ENCODE measurements at regions not wholly inside any gene's neighbourhood (a gene's known extent, or its start where the extent isn't known, plus 50 kb on each side); places are given as distances from the start of the nearest gene placed in this dataset.
"Not testable (repeated sequence)": the region's sequence is repeated elsewhere in the genome, so short reads cannot be mapped to it uniquely, and the experiment has no call there.

DNA sequence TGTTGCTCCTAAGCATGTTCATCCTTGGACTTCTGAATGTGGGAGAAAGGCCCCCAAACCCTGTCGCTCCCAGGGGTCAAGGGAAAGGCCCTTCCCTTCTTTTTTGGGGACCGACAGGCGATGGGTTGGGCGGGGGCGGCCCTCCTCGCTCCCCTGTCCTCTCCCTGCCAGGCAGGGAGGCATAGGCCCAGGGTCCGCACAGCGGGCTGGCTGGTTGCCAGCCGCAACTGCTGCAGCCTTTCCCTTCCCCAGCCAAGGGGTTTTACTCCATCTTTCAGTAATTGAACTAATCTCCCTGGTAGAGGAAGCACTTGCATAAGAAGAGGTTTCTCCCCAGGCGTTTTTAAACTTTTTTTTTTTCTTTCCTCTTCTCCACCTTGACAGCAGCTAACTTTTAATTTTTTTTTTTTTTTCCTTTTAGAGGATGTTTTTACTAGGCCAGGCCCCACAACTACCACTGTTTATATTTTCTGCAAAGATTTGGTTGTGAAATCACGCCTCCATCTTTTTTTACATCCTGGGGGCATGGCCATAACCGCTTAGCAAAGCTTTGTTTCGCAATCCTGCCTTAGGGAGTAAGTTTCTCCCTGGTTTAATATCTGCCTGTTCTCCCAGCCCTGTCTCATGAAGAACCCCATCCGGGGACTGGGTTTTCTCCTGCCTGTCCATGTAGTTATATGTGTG, 216.9 kb upstream of the ZNF608 start:
- DNase-seq (ENCODE audit: low spot score), result peak; percentile 96

DNA sequence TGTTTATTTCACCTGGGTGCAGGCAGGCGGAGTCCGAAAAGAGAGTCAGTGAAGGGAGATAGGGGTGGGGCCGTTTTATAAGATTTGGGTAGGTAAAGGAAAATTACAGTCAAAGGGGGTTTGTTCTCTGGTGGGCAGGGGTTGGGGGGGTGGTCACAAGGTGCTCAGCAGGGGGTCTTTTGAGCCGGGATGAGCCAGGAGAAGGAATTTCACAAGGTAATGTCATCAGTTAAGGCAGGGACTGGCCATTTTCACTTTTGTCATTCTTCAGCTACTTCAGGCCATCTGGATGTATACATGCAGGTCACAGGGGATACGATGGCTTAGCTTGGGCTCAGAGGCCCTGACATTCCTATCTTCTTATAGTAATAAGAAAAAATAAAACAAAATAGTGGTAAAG, 220.3 kb upstream of the ZNF608 start:
- not testable (repeated sequence) for DNase-seq (ENCODE audit: low spot score)

DNA sequence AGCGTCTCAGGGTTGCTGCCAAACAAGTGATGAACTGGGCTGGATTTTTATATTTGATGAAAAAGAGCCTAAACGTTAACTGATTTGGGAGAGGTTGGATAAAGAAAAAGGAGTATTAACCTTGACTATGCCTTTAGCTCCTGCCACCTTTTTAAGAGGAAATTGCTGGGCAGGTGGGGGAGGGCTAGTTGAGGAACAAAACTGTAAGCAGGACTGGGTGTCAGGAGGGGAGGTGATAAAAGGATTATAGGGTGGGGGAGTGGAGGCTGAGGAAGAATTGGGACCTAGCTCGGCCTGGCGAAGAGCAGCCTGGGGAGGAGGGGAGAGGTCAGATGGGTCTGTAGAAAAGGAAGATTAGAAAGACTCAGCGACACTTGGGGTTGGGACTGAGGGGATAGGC, 223.9 kb upstream of the ZNF608 start:
- DNase-seq (ENCODE audit: low spot score), result not testable (repeated sequence)

DNA sequence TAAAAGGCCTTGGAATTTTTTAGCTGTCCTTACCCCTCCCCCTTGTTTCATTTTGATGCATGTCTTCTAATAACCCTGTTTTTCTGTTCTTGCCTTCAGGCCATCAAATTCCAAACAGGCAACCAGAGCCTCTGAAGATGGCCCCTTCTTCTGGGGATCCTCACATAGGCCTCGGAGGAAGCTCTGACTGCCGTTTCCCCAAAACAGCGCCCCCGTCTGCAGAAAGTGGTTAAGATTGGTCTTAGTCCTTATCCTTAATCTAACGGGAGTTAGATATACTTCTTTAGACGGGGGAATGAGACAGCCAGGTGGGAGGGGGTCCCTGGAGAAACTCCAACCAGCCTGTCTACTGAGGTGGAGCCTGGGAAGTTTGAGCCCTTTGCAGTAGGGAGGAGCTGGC, 226.3 kb upstream of the ZNF608 start:
- no peak for DNase-seq (ENCODE audit: low spot score)

DNA sequence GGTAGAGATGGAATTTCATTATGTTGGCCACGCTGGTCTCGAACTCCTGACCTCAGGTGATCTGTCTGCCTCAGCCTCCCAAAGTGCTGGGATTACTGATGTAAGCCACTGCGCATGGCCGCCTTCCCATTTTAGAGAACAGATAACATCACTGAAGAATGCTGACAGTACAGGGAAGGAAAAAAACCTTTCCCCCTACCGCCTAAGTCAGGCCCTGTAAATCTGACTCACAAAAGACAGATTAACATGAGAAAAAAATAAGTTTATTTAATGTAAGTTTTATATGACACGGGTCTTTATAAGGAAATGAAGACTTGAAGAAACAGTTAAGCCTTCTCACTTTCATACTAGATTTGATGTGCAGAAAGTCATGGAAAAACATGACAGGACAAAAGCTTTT, 227.2 kb upstream of the ZNF608 start:
- no peak for DNase-seq (ENCODE audit: low spot score)

DNA sequence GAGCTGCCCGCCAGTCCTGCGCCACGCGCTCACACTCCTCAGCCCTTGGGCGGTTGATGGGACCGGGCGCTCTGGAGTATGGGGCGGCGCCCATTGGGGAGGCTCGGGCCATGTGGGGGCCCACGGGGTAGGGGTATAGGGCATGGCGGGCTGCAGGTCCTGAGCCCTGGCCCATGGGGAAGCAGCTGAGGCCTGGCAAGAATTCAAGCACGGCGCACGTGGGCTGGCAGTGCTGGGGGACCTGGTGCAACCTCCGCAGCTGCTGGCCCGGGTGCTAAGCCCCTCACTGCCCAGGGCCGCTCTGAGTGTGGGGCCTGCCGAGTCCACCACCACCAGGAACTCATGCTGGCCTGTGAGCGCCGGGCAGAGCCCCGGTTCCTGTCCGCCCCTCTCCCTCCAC, 229.6 kb upstream of the ZNF608 start:
- DNase-seq (ENCODE audit: low spot score), result no peak

DNA sequence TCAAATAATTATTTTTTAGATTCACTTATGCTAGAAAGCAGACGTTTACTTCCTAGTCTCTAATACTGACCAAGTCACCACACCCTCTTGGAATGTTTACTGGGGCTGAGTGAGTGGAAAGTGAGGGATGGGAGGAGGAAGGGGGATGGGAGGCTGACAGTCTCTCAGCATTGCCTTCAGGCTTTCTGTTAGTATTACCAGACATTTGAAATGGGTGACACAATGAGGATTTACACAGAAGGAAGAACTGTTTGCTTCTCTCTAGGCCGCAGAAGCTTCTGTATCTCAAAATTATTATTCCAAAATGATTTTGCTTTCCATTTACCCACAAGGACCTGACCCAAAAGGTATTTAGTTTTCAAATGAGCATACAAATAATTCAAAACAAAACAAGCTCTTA, 232.8 kb upstream of the ZNF608 start:
- peak; percentile 54 for DNase-seq (ENCODE audit: low spot score)

DNA sequence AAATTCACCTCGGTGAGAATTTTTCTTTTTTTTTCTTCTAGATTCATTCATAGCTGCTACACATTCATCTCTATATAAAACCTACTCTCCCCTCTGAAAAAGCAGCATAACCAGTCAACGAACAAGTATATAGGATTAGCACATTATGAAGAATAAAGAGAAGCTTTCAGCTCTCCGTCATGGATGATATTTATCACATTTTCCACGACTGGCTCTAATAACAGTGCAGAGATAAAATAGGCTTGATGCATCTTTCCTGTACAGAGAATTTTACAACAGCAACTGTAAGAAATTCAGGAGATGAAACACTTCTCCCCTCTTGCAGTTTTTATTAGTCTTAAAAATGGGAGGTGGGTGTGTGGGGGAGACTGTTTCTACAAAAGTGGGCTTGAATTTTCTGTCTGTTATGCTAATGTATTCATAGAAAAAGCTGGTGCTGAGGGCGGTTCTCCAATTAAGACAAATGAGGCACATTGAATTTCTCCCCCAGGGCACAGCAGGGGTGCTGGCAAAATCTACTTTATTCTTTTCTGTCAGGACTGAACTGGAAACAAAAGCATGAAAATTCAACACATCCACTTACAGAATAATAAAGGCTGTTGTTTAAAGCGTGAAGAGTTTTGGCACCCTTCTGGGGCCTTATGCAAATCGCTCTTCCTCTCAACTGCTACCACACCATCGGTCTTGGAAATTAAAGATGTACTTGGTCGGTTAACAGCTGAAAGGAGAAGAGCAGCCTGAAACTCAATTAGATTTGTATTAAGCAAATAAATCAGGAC, 233.9 kb upstream of the ZNF608 start:
- DNase-seq (ENCODE audit: low spot score), result no peak

DNA sequence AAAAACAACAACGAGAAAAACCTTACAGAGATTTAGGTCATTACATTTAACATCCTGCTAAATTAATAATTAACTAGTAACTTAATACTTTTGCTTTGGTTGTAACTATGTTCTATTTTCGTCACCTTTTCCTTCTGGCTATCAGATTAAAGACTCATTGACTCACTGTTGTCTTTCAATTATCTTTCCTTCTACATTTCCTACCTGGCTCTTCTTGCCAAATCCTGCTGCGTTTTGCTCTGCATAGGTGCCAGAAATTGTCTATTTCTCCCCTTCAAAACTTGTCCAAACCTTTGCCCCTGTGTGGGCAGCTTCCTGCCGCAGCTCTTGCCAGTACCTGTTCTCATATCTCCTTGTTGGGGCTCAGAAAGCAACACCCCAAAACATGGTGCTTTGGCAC, 235.5 kb upstream of the ZNF608 start:
- no peak for DNase-seq (ENCODE audit: low spot score)

DNA sequence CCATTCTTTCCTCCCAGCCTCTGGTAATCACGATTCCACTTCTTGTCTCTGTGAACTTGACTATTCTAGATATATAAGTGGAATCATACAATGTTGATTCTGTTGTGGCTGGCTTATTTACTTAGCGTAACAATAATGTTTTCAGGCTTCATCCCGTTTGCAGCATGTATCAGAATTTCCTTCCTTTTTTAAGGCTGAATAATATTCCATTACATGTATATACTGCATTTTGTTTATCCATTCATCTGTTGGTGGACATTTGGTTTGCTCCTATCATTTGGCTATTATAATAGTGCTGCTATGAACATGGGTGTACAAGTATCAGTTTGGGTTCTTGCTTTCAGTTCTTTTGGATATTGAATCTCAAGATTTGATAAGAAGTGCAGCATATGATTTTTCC, 239.7 kb upstream of the ZNF608 start:
- DNase-seq (ENCODE audit: low spot score), result no peak

DNA sequence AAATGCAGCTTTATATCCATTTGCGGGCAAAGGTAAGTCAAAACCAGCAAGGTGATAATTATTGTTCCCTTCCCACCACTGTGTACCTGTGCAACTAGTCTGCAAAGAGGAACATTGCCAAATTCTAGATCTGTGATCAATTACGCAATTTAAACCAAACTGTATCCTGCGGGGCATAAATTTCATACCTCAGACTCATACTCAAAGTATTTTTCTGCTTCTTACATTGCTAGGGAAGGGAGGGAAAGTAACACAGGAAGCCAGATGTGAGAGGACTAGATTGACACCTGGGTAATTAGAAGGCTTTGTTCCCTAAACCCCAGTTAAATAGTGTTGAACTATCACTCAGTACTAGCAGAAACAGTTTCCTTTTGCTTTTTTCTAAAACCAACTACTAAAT, 240.2 kb upstream of the ZNF608 start:
- DNase-seq (ENCODE audit: low spot score), result no peak

DNA sequence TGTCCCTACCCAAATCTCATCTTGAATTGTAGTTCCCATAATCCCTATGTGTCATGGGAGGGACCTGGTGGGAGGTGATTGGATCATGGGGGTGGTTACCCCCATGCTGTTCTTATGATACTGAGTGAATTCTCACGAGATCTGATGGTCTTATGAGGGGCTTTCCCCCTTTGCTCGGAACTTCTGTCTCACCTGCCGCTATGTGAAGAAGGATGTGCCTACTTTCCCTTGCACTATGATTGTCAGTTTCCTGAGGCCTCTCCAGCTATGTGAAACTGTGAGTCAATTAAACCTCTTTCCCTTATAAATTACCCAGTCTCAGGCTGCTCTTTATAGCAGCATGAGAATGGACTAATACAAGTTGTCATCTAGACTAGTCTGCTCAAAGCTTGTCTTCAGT, 241.3 kb upstream of the ZNF608 start:
- not testable (repeated sequence) for DNase-seq (ENCODE audit: low spot score)

DNA sequence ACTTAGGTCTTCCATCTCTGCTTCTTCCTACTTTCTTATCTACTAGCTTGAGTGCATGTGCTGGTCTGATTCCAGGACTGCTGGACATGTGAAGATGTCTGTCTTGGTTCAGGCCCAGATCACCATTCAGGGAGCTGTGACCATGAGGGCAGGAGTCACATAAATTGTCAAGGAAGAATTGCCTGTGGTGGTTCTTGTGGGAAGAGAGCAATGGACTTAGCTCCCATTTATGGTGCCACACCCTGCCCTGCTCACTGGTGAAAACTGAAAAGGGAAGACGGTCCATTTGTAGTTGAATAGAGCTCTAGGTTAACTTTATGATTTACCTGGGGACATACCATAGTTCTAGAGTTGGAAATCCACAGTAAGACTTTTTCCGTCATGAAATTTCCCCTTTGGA, 244.3 kb upstream of the ZNF608 start:
- DNase-seq (ENCODE audit: low spot score), result no peak

DNA sequence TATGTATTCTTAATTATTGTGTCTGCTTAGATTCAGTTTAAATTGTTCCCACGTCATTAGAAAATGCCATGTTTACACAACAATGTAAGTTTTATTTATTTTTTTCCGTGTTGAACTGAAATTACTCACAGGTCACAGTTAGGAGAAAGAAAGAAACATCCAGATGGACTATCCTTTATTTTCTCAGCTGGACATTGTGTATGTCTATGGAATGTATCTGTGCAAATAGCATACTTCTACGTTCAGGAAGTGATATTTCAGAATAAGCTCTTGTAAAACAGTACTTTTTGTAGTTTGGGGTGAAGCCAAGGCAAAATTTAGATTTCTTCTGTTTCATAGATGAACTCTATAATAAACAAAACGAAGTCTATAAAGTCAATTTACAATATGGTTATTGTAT, 249.0 kb upstream of the ZNF608 start:
- DNase-seq (ENCODE audit: low spot score), result no peak

DNA sequence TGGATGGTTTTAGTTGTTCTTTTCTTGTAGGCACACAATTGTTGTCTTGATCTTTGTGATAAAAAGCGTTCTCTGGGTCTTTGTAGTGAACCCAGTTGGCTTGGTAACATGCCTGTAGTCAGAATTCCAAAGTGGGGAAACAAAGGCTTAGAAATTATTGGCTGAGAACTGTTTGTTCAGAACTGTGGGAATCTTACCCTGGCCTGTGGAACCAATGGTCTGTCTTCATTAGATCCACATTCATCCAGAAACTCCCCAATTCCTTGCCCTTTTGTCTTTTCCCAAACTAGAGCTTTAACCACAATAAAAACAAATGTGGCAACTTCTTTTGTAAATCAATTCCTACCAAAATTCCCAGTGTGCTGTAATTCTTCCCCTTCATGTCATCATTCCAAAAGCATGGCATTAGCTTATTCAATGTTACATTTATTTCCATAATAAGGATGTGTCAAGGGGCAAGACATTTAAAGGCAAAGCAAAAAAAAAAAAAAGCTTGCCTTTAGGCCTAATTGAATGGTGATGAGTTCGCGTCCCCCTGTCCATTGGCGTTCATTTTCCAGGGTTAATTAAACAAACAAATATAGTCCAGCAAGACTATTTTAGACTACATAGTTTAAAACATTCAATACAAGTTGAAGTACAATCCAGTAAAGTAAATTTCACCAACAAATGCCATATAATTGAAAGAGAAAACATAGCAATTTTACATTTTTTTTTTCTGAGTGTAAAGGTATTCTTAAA, 249.8 kb upstream of the ZNF608 start:
- DNase-seq (ENCODE audit: low spot score), result peak; percentile 27

DNA sequence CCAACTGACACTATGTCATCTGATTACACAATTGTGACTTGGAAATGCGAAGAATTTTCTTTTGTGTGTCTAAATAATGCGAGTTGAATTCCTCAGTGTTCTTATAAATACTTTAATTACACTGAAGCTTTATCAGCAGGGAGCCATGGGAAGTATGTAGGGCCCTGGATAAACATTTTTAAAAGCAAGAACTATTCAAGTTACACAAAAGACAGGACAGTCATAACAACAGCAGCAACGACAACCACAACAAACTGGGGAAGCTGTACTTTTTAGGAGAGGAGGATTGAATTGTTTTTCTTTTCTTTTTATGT, 250.3 kb upstream of the ZNF608 start:
- peak; percentile 43 for DNase-seq (ENCODE audit: low spot score)

DNA sequence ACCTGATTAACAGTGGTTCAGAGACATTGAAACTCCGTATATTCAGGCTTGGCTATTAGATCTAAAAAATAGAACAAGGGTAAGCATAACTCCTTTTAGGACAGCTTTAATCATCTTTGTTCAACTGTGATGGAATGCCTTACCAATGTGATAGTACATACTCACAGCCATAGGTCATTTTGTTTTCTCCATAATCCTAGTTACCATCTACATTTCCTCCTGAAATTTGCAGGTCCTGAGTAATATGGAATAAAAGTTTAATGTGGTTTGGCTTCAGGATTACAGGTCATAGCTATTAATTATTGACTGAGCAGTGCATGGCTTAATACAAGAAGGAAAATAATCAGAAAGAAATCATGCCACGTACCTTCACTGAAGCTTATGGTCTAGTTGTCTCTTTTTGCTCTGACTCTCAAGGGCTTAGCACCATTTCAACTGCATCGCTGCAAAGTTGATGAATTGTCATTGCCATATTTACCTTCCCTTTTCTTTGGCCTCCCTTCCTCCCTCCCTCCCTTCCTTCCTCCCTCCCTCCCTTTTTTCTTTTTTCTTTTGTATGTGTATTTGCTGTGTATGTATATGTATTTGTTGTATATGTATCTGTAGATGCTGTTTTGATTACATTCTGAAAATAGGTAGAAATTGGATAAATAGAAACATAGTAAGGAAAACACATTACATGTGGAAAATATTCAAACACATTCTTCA, 250.9 kb upstream of the ZNF608 start:
- DNase-seq (ENCODE audit: low spot score), result no peak

DNA sequence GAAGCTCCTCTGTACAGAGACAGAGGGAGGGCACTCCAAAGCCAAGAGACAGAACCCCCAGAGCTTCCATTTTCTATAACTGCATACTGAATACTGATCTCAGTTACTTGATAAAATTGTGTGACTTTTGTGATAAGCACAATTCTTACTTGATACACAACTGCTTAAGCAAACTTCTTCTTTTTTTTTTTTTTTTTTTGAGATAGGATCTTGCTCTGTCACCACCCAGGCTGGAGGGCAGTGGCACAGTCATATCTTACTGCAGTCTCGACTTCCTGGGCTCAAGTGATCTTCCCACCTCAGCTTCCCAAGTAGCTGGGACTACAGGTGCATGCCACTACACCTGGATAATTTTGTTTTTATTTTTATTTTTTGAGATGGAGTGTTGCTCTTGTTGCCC, 252.1 kb upstream of the ZNF608 start:
- DNase-seq (ENCODE audit: low spot score), result no peak

DNA sequence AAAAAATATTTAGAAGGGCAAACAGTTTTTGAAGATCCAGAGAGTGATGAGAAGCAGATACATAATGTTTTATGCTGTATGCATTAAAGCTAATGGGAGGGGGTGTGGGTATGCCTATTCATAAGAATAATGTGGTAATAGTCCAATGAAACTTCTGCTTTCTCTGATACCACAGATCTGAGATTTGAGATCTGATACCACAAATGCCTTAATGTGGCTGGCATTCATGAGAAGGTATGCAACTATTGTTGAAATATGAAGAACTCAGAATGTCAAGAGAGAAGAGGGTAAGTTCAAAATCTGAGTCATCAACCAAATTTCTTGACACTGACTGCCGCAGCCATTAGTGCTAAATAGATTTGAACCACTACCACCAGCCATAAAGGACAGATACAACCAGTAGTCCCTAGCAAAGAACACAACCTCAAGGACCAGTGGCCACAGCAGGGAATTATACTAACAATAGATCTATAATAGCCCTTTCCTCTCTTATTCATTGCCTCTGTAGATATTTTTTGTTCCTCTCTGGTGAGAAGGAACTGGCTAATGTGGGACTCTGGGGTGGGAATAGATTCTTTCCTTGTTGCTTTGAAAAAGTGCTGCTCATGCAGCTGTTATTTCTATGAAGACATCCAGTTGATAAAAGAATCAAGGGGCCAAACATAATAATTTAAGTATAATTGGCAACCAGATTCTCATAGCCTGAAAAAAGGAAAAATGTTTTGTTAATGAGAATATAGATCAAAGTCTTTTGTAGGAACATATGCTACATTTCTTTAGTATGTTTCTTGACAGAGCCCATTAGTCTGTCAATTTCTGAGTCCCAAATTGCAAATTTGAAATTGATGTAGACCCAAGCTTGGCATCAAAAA, 256.5 kb upstream of the ZNF608 start:
- no peak for DNase-seq (ENCODE audit: low spot score)

DNA sequence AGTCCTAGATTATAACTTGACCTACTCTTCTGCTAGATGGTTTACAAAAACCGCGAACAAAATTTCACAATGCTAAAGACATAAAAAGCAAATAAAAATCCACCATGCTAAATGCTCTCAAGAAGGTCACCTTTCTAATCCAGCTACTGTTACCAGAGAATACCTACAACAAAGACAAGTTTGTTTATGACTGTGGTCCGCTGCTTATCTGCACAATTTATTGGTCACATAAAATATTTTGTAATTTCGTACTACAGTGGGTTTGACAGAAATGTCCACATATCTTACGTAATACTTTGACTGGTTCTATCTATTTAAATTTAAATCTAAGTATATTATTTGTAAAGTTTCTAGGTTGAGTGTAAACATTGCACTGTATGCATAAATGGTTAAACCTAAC, 257.6 kb upstream of the ZNF608 start:
- peak; percentile 62 for DNase-seq (ENCODE audit: low spot score)

DNA sequence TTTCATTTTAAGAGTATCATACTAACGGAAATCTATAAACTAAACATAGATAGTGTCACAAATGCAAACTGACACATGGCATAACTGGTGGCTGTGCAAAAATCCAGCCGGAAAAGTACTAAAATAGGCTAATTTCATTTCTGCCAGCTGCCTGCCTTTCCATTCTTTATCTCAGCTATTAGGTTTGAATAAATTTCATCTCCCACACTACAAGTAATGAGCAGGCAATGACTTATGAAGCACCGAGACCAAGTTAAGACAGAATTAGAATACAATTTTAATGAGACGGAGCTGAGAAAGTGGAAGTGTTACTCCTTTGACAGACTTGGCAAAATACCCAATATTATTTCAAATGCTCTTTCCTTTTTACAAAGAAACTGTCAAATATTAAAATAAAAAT, 258.8 kb upstream of the ZNF608 start:
- DNase-seq (ENCODE audit: low spot score), result no peak

All from H4 (cell line).